ENCODE measurements at regions not wholly inside any gene's neighbourhood (a gene's known extent, or its start where the extent isn't known, plus 50 kb on each side); places are given as distances from the start of the nearest gene placed in this dataset.

DNA sequence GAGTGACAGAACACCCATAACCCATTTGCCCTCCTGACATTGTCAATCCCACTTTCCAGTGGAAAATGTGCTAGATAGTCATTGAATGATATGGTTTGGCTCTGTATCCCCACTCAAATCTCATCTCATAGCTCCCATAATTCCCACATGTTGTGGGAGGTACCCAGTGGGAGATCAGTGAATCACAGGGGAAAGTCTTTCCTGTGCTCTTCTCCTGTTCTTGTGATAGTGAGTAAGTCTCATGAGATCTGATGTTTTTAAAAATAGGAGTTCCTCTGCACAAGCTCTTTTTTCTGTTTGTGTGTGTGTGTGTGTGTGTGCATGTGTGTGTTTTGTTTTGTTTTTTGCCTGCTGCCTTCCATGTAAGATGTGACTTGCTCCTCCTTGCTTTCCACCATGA lies 191.7 kb downstream of the ARRDC4 start:
- TF ChIP-seq, protein P1, sequence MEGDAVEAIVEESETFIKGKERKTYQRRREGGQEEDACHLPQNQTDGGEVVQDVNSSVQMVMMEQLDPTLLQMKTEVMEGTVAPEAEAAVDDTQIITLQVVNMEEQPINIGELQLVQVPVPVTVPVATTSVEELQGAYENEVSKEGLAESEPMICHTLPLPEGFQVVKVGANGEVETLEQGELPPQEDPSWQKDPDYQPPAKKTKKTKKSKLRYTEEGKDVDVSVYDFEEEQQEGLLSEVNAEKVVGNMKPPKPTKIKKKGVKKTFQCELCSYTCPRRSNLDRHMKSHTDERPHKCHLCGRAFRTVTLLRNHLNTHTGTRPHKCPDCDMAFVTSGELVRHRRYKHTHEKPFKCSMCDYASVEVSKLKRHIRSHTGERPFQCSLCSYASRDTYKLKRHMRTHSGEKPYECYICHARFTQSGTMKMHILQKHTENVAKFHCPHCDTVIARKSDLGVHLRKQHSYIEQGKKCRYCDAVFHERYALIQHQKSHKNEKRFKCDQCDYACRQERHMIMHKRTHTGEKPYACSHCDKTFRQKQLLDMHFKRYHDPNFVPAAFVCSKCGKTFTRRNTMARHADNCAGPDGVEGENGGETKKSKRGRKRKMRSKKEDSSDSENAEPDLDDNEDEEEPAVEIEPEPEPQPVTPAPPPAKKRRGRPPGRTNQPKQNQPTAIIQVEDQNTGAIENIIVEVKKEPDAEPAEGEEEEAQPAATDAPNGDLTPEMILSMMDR (IDR thresholded peaks at IDR 0.05 in 2 of 3, conservative IDR thresholded peaks at IDR 0.05 in 1 of 3; ENCODE audit: borderline replicate concordance in 1 of 3, insufficient read depth in 1 of 3, low read depth in 2 of 3, low read length in 2 of 3): no peak
- no peak for TF ChIP-seq SIN3A (IDR thresholded peaks at IDR 0.05; ENCODE audit: low read depth)
- no peak for TF ChIP-seq POLR2A (IDR thresholded peaks at IDR 0.05; ENCODE audit: borderline replicate concordance, extremely low read depth, insufficient read depth, insufficient read length)
- TF ChIP-seq ZNF274 (IDR thresholded peaks at IDR 0.05; ENCODE audit: low read depth, low read length): no peak
- no peak for TF ChIP-seq SRF (IDR thresholded peaks at IDR 0.05; ENCODE audit: low read depth)
- TF ChIP-seq, protein P2, sequence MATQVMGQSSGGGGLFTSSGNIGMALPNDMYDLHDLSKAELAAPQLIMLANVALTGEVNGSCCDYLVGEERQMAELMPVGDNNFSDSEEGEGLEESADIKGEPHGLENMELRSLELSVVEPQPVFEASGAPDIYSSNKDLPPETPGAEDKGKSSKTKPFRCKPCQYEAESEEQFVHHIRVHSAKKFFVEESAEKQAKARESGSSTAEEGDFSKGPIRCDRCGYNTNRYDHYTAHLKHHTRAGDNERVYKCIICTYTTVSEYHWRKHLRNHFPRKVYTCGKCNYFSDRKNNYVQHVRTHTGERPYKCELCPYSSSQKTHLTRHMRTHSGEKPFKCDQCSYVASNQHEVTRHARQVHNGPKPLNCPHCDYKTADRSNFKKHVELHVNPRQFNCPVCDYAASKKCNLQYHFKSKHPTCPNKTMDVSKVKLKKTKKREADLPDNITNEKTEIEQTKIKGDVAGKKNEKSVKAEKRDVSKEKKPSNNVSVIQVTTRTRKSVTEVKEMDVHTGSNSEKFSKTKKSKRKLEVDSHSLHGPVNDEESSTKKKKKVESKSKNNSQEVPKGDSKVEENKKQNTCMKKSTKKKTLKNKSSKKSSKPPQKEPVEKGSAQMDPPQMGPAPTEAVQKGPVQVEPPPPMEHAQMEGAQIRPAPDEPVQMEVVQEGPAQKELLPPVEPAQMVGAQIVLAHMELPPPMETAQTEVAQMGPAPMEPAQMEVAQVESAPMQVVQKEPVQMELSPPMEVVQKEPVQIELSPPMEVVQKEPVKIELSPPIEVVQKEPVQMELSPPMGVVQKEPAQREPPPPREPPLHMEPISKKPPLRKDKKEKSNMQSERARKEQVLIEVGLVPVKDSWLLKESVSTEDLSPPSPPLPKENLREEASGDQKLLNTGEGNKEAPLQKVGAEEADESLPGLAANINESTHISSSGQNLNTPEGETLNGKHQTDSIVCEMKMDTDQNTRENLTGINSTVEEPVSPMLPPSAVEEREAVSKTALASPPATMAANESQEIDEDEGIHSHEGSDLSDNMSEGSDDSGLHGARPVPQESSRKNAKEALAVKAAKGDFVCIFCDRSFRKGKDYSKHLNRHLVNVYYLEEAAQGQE (IDR thresholded peaks at IDR 0.05; ENCODE audit: low read depth): no peak
- TF ChIP-seq YY1 (IDR thresholded peaks at IDR 0.05; ENCODE audit: extremely low read depth, insufficient replicate concordance, low read depth, low read length): no peak
- TF ChIP-seq, protein P3, sequence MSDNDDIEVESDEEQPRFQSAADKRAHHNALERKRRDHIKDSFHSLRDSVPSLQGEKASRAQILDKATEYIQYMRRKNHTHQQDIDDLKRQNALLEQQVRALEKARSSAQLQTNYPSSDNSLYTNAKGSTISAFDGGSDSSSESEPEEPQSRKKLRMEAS (IDR thresholded peaks at IDR 0.05): no peak
- TF ChIP-seq CBX3 (IDR thresholded peaks at IDR 0.05; ENCODE audit: low read depth): no peak
- no peak for TF ChIP-seq TCF7L2 (IDR thresholded peaks at IDR 0.05; ENCODE audit: borderline replicate concordance, extremely low read depth, insufficient read depth, insufficient read length)
- no peak for TF ChIP-seq EZH2 (IDR thresholded peaks at IDR 0.05)
